GM18868 (cell line): ENCODE measurements at regions not wholly inside any gene's neighbourhood (a gene's known extent, or its start where the extent isn't known, plus 50 kb on each side); places are given as distances from the start of the nearest gene placed in this dataset.

ENCODE experiments used
- ATAC-seq: cut with Tn5 transposase; IDR thresholded peaks from one replicate; pipeline ENCODE4 v1.9.1; 2021; ENCODE audit warnings: mild to moderate bottlenecking, moderate library complexity; ENCODE audit not compliant: unreplicated experiment

GRCh38 chr5:14090755-14091154 is 52.4 kb upstream of the TRIO start:
- no peak for ATAC-seq

GRCh38 chr5:14090290-14090689 is 52.9 kb upstream of the TRIO start:
- ATAC-seq = no peak

- no peak for ATAC-seq
Measured at GRCh38 chr5:14089198-14089597, 53.9 kb upstream of the TRIO start.

- no peak for ATAC-seq
Measured at GRCh38 chr5:14086261-14086660, 56.9 kb upstream of the TRIO start.

- ATAC-seq = no peak
Measured at GRCh38 chr5:14082973-14083372, 60.2 kb upstream of the TRIO start.

GRCh38 chr5:14082523-14082922 is 60.6 kb upstream of the TRIO start:
- ATAC-seq = no peak

GRCh38 chr5:14081791-14082190 is 61.4 kb upstream of the TRIO start:
- no peak for ATAC-seq

- no peak for ATAC-seq
Measured at GRCh38 chr5:14078716-14079115, 64.4 kb upstream of the TRIO start.

- ATAC-seq = no peak
Measured at GRCh38 chr5:14077501-14077900, 65.6 kb upstream of the TRIO start.

- no peak for ATAC-seq
Measured at GRCh38 chr5:14076561-14076960, 66.6 kb upstream of the TRIO start.

- ATAC-seq = no peak
Measured at GRCh38 chr5:14075937-14076336, 67.2 kb upstream of the TRIO start.

- no peak for ATAC-seq
Measured at GRCh38 chr5:14071433-14071832, 71.7 kb upstream of the TRIO start.

- no peak for ATAC-seq
Measured at GRCh38 chr5:14069021-14069420, 74.1 kb upstream of the TRIO start.

GRCh38 chr5:14068136-14068535 is 75.0 kb upstream of the TRIO start:
- ATAC-seq = no peak

- no peak for ATAC-seq
Measured at GRCh38 chr5:14066326-14066725, 76.8 kb upstream of the TRIO start.

GRCh38 chr5:14064841-14065240 is 78.3 kb upstream of the TRIO start:
- ATAC-seq = no peak

GRCh38 chr5:14063691-14064090 is 79.5 kb upstream of the TRIO start:
- ATAC-seq = no peak

GRCh38 chr5:14063138-14063537 is 80.0 kb upstream of the TRIO start:
- ATAC-seq = no peak

GRCh38 chr5:14062178-14062577 is 81.0 kb upstream of the TRIO start:
- no peak for ATAC-seq

GRCh38 chr5:14061106-14061505 is 82.0 kb upstream of the TRIO start:
- no peak for ATAC-seq

- ATAC-seq = no peak
Measured at GRCh38 chr5:14060218-14060617, 82.9 kb upstream of the TRIO start.

GRCh38 chr5:14059810-14060209 is 83.3 kb upstream of the TRIO start:
- ATAC-seq = no peak

- no peak for ATAC-seq
Measured at GRCh38 chr5:14057289-14057688, 85.9 kb upstream of the TRIO start.

GRCh38 chr5:14056039-14056438 is 87.1 kb upstream of the TRIO start:
- ATAC-seq = no peak
